SU-DHL-6 (cell line): ENCODE measurements at regions not wholly inside any gene's neighbourhood (a gene's known extent, or its start where the extent isn't known, plus 50 kb on each side); places are given as distances from the start of the nearest gene placed in this dataset.

Experiments
- H2AFZ ChIP-seq: fragments of 200-600 bp; sonication (generic); 2 replicates; pipeline ENCODE4 v1.6.1; 2014; ENCODE audit warnings: low read depth, mild to moderate bottlenecking, moderate library complexity, mixed read lengths, antibody characterized with exemption, low read length; ENCODE audit not compliant: severe bottlenecking
- H3F3A ChIP-seq: fragments of 200-600 bp; shearing (Covaris generic); 2 replicates; pipeline ENCODE4 v1.6.0; 2016; ENCODE audit warnings: antibody characterized with exemption, mild to moderate bottlenecking; ENCODE audit not compliant: insufficient read depth
- H3K27ac ChIP-seq: fragments of 200-600 bp; sonication (generic); 2 replicates; pipeline ENCODE4 v1.5.1; 2016; ENCODE audit warnings: low read depth, mild to moderate bottlenecking, low read length, moderate library complexity, mixed read lengths
- H3K27me3 ChIP-seq: fragments of 200-600 bp; sonication (generic), shearing (Covaris generic); 2 replicates; pipeline ENCODE4 v1.6.0; 2014; ENCODE audit warnings: mild to moderate bottlenecking, low read length
- H3K36me3 ChIP-seq: fragments of 200-600 bp; sonication (generic); 2 replicates; pipeline ENCODE4 v1.6.1; 2014; ENCODE audit warnings: mild to moderate bottlenecking, low read length, mixed read lengths
- H3K4me2 ChIP-seq: fragments of 300-600, 200-600 bp; shearing (Covaris generic), sonication (generic); 2 replicates; pipeline ENCODE4 v1.6.0; 2014; ENCODE audit warnings: low read length, low read depth, mild to moderate bottlenecking; ENCODE audit not compliant: poor library complexity, severe bottlenecking
- H3K4me3 ChIP-seq: fragments of 200-600 bp; sonication (generic); 2 replicates; pipeline ENCODE4 v1.5.1; 2014; ENCODE audit warnings: antibody characterized with exemption, low read length, mild to moderate bottlenecking, mixed read lengths; ENCODE audit not compliant: insufficient read depth, poor library complexity, severe bottlenecking
- H3K79me2 ChIP-seq: fragments of 200-600 bp; sonication (generic); 2 replicates; pipeline ENCODE4 v1.6.1; 2014; ENCODE audit warnings: mild to moderate bottlenecking, low read length, moderate library complexity; ENCODE audit not compliant: insufficient read depth
- H3K9ac ChIP-seq: fragments of 200-600 bp; sonication (generic); 2 replicates; pipeline ENCODE4 v1.7.0; 2014; ENCODE audit warnings: mild to moderate bottlenecking, low read length
- H3K9me2 ChIP-seq: fragments of 200-600 bp; sonication (generic); replicated peaks from 2 replicates; pipeline ENCODE4 v1.6.1; 2014; ENCODE audit warnings: low read length; ENCODE audit not compliant: insufficient read depth
- H3K9me3 ChIP-seq: fragments of 200-600 bp; sonication (generic); 2 replicates; pipeline ENCODE4 v1.6.1; 2014; ENCODE audit warnings: low read length, mixed read lengths; ENCODE audit not compliant: insufficient read depth
- H4K20me1 ChIP-seq: fragments of 200-600 bp; sonication (generic); 2 replicates; pipeline ENCODE4 v1.6.1; 2014; ENCODE audit warnings: low read depth, mild to moderate bottlenecking, antibody characterized with exemption, low read length, moderate library complexity, mixed read lengths
- CTCF ChIP-seq: fragments of 200-600 bp; sonication (generic); IDR thresholded peaks from one replicate; pipeline ENCODE4 v1.5.1; 2017; ENCODE audit warnings: antibody characterized with exemption, mild to moderate bottlenecking, low read length, moderate library complexity; ENCODE audit not compliant: insufficient read depth, poor library complexity, severe bottlenecking
- EZH2phosphoT487 ChIP-seq: fragments of 200-600 bp; sonication (generic), shearing (Covaris generic); conservative IDR thresholded peaks from 2 replicates; pipeline ENCODE4 v1.6.1; 2018; ENCODE audit warnings: mild to moderate bottlenecking, antibody characterized with exemption, low read length, moderate library complexity, mixed read lengths

GRCh38 chr5:105460721-105461120 is 1898.1 kb upstream of the NUDT12 start:
- H3K79me2 ChIP-seq: no peaks in the 10 kb centered on the region
- H3K9ac ChIP-seq: no peak overlapping the region
- H3F3A ChIP-seq: no peaks in the 10 kb centered on the region
- no peak overlapping the region for H3K4me2 ChIP-seq
- H3K9me3 ChIP-seq: peaks cover 23% of the 10 kb centered on the region; the same call in 1 of the 2 replicates
- no peak overlapping the region for H3K27ac ChIP-seq
- H3K36me3 ChIP-seq: no peaks in the 10 kb centered on the region
- H3K9me2 ChIP-seq: no peaks in the 10 kb centered on the region
- H3K27me3 ChIP-seq: no peaks in the 10 kb centered on the region
- no peak for TF ChIP-seq EZH2phosphoT487
- TF ChIP-seq CTCF: no peak
- no peak overlapping the region for H2AFZ ChIP-seq
- no peak overlapping the region for H3K4me3 ChIP-seq
- no peaks in the 10 kb centered on the region for H4K20me1 ChIP-seq

- no peaks in the 10 kb centered on the region for H3K79me2 ChIP-seq
- no peak overlapping the region for H3K4me2 ChIP-seq
- no peak overlapping the region for H2AFZ ChIP-seq
- no peaks in the 10 kb centered on the region for H3K36me3 ChIP-seq
- H3F3A ChIP-seq: no peaks in the 10 kb centered on the region
- no peaks in the 10 kb centered on the region for H4K20me1 ChIP-seq
- no peaks in the 10 kb centered on the region for H3K9me2 ChIP-seq
- H3K4me3 ChIP-seq: no peak overlapping the region
- TF ChIP-seq CTCF: no peak
- TF ChIP-seq EZH2phosphoT487: no peak
- 0 out of 2 replicates have a peak, but pooled peaks cover 4% of the 10 kb centered on the region for H3K9me3 ChIP-seq
- no peak overlapping the region for H3K9ac ChIP-seq
- no peak overlapping the region for H3K27ac ChIP-seq
- no peaks in the 10 kb centered on the region for H3K27me3 ChIP-seq
Observed at GRCh38 chr5:105453216-105453807, 1890.7 kb upstream of the NUDT12 start.

GRCh38 chr5:105448271-105448670 is 1885.7 kb upstream of the NUDT12 start:
- no peaks in the 10 kb centered on the region for H3K79me2 ChIP-seq
- 0 out of 2 replicates have a peak, but pooled peaks cover 4% of the 10 kb centered on the region for H3K9me3 ChIP-seq
- no peaks in the 10 kb centered on the region for H3K36me3 ChIP-seq
- no peak overlapping the region for H3K9ac ChIP-seq
- no peak overlapping the region for H3K27ac ChIP-seq
- H4K20me1 ChIP-seq: no peaks in the 10 kb centered on the region
- H3K4me3 ChIP-seq: no peak overlapping the region
- H3F3A ChIP-seq: no peaks in the 10 kb centered on the region
- TF ChIP-seq CTCF (no peak), EZH2phosphoT487 (no peak)
- H3K27me3 ChIP-seq: no peaks in the 10 kb centered on the region
- H3K9me2 ChIP-seq: no peaks in the 10 kb centered on the region; the same call in 1 of the 2 replicates
- no peak overlapping the region for H2AFZ ChIP-seq
- H3K4me2 ChIP-seq: no peak overlapping the region
